GM06990 (cell line): ENCODE measurements at regions not wholly inside any gene's neighbourhood (a gene's known extent, or its start where the extent isn't known, plus 50 kb on each side); places are given as distances from the start of the nearest gene placed in this dataset.

Experiments
- DNase-seq: peaks from one replicate; pipeline ENCODE4 v3.0.0-alpha.2; 2011; ENCODE audit not compliant: insufficient read length; ENCODE audit errors: extremely low read depth
- H3K27me3 ChIP-seq: replicated peaks from 2 replicates; pipeline ENCODE4 v1.6.0; 2011; ENCODE audit warnings: low read length; ENCODE audit not compliant: control insufficient read depth, insufficient read depth
- H3K36me3 ChIP-seq: 2 replicates; pipeline ENCODE4 v1.5.1; 2011; ENCODE audit warnings: low read length; ENCODE audit not compliant: control insufficient read depth, insufficient read depth
- H3K4me3 ChIP-seq: replicated peaks from 2 replicates; pipeline ENCODE4 v1.5.1; 2011; ENCODE audit warnings: low read depth, mild to moderate bottlenecking, control low read depth, low read length
- CTCF ChIP-seq: IDR thresholded peaks from 2 replicates; pipeline ENCODE4 v1.5.1; 2011; ENCODE audit warnings: low read length, control low read depth, mild to moderate bottlenecking, inconsistent platforms; ENCODE audit not compliant: insufficient read depth, poor library complexity, severe bottlenecking

GRCh38 chr7:18413447-18413846 lies 82.1 kb upstream of the HDAC9 start:
- no peak for DNase-seq
- Histone ChIP-seq H3K4me3 (no peak overlapping the region), H3K27me3 (no peaks in the 10 kb centered on the region), H3K36me3 (no peaks in the 10 kb centered on the region)
- TF ChIP-seq CTCF: no peak

- Histone ChIP-seq H3K4me3 (no peak overlapping the region), H3K27me3 (no peaks in the 10 kb centered on the region), H3K36me3 (no peaks in the 10 kb centered on the region)
- DNase-seq: no peak
- TF ChIP-seq CTCF: no peak
Observed at GRCh38 chr7:18414885-18415284, 80.7 kb upstream of the HDAC9 start.

- no peak for TF ChIP-seq CTCF
- no peak for DNase-seq
- Histone ChIP-seq H3K36me3 (no peaks in the 10 kb centered on the region), H3K4me3 (no peak overlapping the region), H3K27me3 (no peaks in the 10 kb centered on the region)
Observed at GRCh38 chr7:18416988-18417387, 78.6 kb upstream of the HDAC9 start.

- DNase-seq: no peak
- Histone ChIP-seq H3K36me3 (no peaks in the 10 kb centered on the region), H3K27me3 (no peaks in the 10 kb centered on the region), H3K4me3 (no peak overlapping the region)
- no peak for TF ChIP-seq CTCF
Observed at GRCh38 chr7:18419456-18419855, 76.1 kb upstream of the HDAC9 start.

- H3K36me3 ChIP-seq: no peaks in the 10 kb centered on the region
- no peaks in the 10 kb centered on the region for H3K27me3 ChIP-seq
- no peak for TF ChIP-seq CTCF
- DNase-seq: no peak
- no peak overlapping the region for H3K4me3 ChIP-seq
Observed at GRCh38 chr7:18420108-18420507, 75.4 kb upstream of the HDAC9 start.

- Histone ChIP-seq H3K4me3 (no peak overlapping the region), H3K36me3 (no peaks in the 10 kb centered on the region), H3K27me3 (no peaks in the 10 kb centered on the region)
- no peak for TF ChIP-seq CTCF
- no peak for DNase-seq
Observed at GRCh38 chr7:18420748-18421147, 74.8 kb upstream of the HDAC9 start.
